ENCODE measurements at regions not wholly inside any gene's neighbourhood (a gene's known extent, or its start where the extent isn't known, plus 50 kb on each side); places are given as distances from the start of the nearest gene placed in this dataset.

GRCh38 chr15:45993072-45993471 is 358.2 kb downstream of the SQOR start:
- TF ChIP-seq CTCF (conservative IDR thresholded peaks at IDR 0.05 in 1 of 2, IDR thresholded peaks at IDR 0.05 in 1 of 2; ENCODE audit: extremely low read depth in 1 of 2, insufficient read depth in 1 of 2, low read depth in 1 of 2, low read length in 2 of 2) (no peak), EZH2 (IDR thresholded peaks at IDR 0.05; ENCODE audit: borderline replicate concordance, low read length) (no peak)
